Stimulated activated CD4-positive, alpha-beta T cell treated with anti-CD3 and anti-CD28 coated beads, Interleukin-15, amount 100 ng/mL, for 48 hours (primary cell): ENCODE measurements at regions not wholly inside any gene's neighbourhood (a gene's known extent, or its start where the extent isn't known, plus 50 kb on each side); places are given as distances from the start of the nearest gene placed in this dataset.

Experiments
- DNase-seq, 2 donors: peaks; one replicate each; pipeline ENCODE4 v3.0.0-alpha.2; 2020; ENCODE audit warnings: low read depth in 2 of 2

DNA sequence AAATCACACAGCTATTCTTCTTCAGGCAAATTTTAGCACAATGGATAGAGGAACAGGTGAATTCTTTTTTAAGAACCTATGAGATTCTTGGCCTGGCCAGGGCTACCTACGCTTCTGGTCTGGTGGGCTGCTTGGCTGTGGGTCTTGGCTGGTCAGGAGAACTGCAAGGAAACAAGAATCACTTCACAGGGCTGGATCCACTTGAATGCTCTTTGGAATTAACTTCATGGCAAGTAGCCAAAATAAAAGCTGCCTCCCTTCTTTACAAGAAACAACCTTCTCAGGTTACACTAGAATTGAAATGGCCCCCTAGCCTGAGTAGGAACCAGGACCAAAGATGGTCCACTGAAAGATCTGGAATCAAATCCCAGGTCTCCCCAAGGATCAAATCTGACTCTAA, 519.1 kb downstream of the IQCM start:
- DNase-seq = no peak

- no peak for DNase-seq
Measured at GRCh38 chr4:149296084-149296483, 519.6 kb downstream of the IQCM start.

DNA sequence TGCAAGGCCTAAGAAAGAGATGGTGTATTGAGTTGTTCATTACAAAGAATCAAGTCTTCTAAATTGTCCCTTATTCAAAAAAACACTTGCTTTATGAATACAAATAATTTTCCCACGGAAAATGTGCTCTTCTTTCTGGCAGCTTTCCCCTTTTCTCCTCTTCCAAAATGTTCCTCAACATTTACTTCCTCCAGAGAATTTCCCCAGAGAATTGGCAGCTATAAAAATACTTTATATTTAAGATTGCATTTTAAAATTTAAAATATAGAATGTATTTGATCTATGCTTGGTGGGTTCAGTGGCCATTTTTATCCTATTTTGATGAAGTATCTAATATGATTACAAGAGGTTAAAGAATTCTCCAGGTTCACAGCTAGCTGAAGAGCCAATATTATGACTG, 521.0 kb downstream of the IQCM start:
- no peak for DNase-seq

- no peak for DNase-seq
Measured at GRCh38 chr4:149293046-149293649, 522.5 kb downstream of the IQCM start.

DNA sequence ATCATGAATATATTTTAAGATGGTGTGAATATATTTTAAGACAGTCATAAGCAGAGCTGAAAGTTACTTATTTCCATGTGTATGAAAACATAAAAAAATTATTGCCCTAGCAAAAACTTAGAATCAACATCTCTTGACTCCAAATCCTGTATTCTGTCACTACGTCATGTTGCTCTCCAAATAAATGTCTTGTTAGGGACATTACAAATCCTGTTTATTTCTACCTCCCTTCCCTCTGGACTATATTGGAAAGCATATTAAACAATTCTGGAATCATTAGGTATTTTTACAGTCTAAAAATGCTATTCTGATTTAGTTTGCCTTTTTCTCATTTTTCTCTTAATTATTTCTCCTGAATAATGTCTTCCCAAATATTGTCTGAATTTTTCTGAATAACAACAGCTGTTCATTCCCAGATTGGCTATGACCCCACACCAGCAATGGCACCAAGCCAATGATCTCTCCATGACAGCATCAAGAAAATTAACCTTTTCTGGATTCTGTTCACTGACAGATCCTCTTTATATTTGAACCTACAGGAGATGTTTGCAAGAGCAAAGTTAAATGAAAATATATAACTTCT, 523.1 kb downstream of the IQCM start:
- no peak for DNase-seq

DNA sequence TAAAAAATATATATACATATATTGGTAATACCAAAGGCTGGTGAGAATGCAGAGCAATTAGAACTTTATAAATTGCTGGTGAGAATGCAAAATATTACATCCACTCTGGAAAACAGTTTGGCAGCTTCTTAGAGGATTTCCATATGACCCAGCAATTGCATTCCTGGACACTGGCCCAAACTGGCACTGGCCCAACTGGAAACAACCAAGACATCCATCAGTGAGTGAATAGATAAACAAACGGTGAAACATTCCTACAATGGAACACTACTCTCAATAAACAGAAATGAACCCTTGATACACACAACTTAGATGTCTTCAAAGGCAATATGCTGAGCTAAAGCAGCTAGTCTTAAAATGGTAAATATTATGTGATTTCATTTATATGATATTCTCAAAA, 524.2 kb downstream of the IQCM start:
- no peak for DNase-seq

DNA sequence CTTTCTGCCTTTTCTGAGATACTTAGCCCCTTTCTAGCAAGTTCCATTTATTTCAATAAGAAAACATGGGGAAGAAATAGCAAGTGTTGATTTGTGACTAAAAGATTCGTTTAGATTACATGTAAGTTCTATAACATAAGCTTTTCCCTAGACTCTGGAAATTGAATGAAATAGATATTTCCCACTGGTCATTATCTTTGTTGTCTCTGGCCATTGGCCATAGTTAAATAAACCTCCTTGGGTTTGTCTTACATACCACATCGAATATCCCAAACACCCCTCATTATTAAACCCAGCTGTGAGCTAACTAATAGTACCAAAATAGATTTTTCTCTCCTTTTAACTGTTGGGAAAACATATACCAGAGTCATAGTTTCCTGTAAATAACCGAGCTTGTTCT, 534.8 kb downstream of the IQCM start:
- DNase-seq = no peak

DNA sequence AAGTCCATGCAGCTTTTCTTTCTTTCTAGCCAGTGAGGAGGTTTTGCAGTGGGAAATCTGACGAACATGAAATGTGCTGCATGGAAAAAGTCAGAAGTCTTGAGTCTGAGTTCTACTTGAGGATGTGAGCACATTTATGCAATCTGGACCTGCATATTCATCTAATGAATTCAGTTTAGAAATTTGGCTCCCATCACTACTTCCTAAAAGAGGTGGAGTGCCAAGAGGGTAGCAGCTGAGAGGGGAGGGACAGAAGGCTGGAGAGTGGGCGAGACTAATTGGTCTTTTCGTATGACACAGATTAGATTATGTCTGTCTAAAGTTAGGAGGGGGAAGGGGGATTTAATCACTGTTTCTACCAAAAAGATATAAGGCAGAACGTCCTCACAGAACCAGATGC, 535.9 kb downstream of the IQCM start:
- no peak for DNase-seq

DNA sequence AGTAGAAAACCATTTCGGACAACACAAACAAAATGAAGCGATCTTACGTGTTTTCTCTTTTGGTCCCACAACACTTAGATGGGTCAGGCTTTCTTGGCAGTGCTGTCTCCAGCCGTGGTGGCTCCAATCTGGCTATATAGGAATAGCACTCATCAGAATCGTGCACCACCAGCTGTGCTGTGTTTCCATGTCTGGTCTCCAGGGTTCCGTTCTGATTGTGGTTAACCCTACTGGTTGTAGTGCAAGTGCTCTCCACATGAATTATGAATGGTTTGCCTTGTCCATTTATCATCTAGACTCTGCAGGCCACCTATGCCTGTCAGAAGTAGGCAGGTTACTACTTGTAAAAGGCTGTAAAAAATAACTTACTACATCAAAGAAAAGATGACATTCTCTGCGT, 536.3 kb downstream of the IQCM start:
- no peak for DNase-seq

GRCh38 chr4:149277705-149278104, 537.9 kb downstream of the IQCM start:
- DNase-seq = no peak

DNA sequence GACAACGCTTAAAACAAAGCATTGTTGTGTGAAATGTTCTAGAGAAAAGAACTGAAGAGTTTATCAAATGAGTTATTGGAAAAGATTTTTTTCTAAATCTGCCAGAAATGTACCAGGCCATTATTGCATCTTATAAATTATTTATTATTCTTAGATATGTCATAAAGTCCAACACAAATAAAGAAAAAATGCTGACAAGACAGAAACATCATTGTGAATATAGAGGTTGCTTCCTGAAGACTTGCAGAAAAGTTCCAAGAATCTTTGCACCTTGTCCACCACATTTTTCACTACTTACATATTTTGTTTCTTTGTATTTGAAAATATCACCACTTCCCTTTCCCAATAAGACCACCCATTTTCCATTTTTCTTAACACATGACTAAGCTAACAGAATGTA, 545.8 kb downstream of the IQCM start:
- DNase-seq = no peak

DNA sequence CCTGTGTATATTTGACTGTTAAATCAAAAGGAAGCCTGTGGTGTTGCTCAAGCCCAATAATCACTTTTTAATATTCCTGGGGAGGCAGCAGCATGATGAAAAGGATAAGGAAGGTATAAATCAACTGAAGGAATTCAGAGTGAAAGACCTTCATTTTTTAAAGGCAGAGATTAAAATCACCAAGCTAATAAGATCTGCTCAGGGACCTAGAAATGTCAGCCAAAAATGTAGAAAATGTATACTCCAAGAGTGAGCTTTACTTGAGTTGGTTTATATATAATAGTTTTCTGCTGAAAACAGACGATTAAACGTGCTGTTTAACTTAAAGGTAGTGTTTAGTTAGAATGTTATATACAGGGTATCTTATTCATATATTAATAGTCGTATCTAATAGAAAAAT, 549.3 kb downstream of the IQCM start:
- no peak for DNase-seq

- DNase-seq = no peak
Measured at GRCh38 chr4:149265645-149266044, 550.0 kb downstream of the IQCM start.

DNA sequence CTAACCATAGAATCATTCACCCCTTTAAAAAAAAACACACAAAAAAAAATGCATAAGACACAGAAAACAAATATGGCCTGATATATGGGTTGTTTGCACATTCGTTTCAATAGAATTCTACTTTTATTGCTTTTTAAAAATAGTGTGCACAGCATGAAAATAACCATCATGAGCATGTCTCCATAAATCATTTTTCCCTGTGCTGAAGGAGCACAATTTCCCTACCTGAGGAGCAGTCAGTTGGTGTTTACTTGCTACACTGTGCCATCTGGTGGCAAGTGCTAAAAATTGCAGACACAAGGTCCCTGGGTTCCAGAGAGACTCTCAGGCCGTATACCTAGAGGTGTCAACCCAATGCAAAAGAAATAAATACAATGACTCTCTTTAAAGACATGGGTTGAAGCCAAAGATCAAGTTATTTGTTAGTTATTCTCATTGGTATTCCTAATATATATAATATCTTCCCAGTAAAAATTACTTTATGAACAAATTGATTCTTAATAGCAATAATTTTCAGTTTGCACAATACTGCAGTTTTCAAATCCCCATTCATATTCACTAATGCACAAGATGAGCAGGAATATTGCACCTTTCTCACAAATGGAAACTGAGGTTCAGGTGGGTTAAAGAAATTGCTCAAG, 551.4 kb downstream of the IQCM start:
- DNase-seq = no peak

DNA sequence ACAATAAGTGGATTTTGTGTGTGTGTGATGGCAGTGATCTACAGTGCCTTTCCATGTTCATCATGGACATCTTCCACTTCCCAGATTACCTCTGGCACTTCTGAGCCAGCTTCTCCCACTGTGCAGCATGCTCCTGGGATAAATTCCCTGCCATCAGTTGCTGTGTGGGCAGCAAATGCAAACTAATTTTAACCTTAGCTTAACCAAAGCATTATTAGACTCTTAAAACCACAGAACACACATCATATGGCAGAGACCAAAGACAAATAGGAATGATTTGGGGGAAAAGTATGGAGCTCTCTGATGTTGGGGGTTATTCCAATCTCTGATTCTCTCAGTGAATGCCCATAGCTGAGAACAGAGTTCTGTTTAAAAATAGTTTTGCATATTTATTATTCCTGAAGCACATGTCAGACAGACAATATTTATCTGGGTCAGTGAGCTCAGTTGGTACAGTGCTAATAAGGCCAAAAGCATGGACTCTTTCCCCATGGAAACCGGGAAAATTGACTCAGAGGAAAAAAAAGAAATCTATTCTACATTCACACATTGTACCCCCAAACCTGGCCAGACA, 567.4 kb downstream of the IQCM start:
- no peak for DNase-seq

DNA sequence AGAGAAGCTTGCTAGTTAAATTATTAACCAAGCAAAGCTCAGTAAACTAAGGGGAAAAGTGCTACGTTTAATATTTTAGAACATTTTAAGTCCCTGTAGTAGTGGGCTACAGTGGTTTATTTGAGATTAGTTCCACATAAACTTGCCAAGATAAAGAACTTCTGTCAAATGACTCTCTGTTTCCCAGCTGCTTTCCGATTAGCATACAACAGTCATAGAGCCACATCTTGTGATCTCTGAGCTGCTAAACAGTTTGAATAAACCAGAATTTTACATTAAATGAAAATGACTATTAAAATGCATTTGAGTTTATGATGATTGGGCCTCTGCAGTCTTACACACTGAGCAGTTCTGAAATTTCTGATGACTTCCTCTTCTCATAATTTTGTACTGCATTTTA, 568.5 kb downstream of the IQCM start:
- no peak for DNase-seq

DNA sequence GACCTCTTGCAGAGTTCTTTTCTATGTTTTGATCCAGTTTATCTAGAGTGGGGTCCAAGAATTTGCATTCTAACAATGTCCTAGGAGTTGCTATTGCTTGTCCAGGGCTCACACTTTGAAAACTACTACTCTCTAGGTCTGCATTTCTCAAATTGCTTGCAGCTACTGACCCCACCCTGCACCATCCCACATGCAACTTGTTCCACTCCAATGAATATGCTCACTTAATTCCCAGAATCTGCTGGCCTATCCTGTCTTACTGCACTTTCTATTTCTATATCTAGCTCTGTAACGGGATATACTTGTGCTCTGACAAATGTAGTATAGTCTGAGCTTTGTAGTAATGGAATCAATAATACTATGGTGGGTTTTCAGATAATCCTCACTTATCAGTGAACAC, 570.3 kb downstream of the IQCM start:
- no peak for DNase-seq

DNA sequence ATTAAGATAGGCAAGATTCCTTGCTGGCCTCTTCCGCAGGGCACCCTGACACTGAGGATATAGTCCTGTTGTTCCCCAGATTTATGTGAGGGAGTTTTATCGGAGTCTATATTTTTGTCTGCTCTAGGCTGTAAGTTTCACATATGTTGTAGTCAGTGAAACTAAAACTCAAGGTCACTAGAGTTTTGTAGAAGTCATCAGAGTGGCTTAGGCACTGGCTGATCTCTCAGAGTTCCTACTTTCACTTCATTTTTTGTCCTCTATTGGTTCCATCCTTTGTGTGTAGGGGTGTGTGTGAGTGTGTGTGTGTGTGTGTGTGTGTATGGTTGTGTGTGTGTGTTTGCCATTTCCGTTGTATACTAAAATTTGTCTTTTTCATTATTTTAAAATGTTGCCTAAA, 577.5 kb downstream of the IQCM start:
- no peak for DNase-seq

- no peak for DNase-seq
Measured at GRCh38 chr4:149234798-149235197, 580.8 kb downstream of the IQCM start.

GRCh38 chr4:149223659-149224058, 592.0 kb downstream of the IQCM start:
- DNase-seq = no peak

DNA sequence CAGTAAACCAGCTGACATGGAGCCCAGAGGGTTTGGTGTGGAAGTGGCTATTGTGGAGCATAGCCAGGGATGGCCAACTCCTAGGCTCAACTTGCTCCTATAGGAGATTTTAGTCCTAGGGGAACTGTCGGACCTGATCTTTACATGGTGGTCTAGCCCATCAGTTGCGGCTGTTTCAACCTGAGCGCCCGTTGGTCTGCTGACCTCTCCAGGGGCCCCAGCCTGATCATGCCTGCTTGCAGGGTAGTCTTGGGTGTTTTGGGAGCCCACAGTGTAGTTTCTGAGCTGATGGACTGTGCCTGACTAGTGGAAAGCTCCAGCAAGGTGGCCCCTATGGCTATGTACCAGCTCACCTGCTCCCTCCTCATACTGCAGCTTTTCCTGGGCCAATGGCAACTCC, 597.0 kb downstream of the IQCM start:
- DNase-seq = no peak

DNA sequence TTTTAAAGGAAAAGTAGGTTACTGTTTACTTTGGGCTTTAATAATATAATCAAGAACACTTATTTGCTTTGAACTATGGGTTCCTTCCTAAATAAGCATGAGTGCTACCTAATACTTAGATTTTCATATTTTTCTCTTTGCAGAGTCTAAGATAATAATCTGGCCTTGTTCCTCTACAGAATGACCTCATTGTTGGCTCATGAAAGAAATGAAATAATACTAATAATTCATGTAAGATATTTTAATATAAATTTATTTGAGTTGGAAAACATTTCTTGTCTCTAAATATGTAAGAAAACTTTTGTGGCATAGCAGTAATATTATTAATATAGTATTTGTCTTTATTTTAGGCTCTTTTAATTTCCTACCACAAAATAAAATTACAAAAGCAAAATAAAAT, 601.3 kb downstream of the IQCM start:
- no peak for DNase-seq

GRCh38 chr4:149211876-149212275, 603.8 kb downstream of the IQCM start:
- no peak for DNase-seq
